ENCODE measurements at regions not wholly inside any gene's neighbourhood (a gene's known extent, or its start where the extent isn't known, plus 50 kb on each side); places are given as distances from the start of the nearest gene placed in this dataset.

DNA sequence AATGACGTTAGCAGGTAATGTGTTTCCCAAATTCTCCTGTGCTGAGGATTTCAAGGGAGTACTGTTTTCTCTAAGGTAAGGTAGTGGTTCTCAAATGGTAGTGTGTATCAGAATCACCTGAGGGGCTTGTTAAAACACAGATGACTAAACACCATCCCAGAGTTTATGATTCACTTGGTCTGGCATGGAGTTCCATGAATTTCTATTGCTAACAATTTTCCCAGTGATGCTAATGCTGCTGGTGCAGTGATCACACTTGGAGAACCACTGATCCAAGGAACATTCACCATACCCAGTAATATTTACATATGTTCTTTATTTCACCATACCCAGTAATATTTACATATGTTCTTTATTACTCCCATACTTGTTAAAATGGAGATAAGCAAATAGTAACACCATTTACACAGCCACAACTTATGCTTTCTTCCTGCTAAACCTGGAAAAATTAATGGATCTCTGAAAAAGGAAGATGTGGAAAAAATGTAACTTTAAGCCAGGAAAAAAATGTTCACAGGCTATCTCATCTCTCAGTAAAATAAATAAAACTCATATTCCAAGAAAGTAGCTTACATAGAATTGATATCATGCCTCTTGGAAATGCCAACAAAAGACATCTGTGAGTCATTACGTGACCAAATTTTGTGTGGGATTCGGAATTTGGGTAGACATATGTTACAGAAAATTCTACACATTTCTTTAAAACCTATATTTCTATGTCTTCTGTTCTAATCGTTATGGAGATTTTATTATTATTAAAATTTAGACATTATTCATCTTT, 129.5 kb downstream of the MMUT start:
- DNase-seq (no peak), ATAC-seq (no peak)
- Mint-ChIP-seq H3K4me3 (no peak overlapping the region), H3K9me3 (peaks cover 15 to 25% of the 10 kb centered on the region in 2 donors), H3K27me3 (ENCODE audit: low read depth in 2 of 2) (no peaks in the 10 kb centered on the region), H3K27ac (no peak overlapping the region), H3K36me3 (peaks cover 7% of the 10 kb centered on the region), H3K4me1 (no peaks in the 10 kb centered on the region)
- Histone ChIP-seq H3K27ac (ENCODE audit: low read length) (no peak overlapping the region), H3K4me3 (ENCODE audit: low read length) (no peak overlapping the region), H3K27me3 (ENCODE audit: control insufficient read depth, insufficient read depth, low read length) (no peaks in the 10 kb centered on the region), H3K9me3 (ENCODE audit: control insufficient read depth, insufficient read depth, low read length) (no peaks in the 10 kb centered on the region), H3K36me3 (ENCODE audit: control insufficient read depth, insufficient read depth, low read length) (no peaks in the 10 kb centered on the region), H3K4me1 (ENCODE audit: control insufficient read depth, insufficient read depth, low read length) (no peaks in the 10 kb centered on the region)
- 83% methylated on average over 1 of the region's 4 CpGs for WGBS (ENCODE audit: insufficient coverage)
- intact Hi-C loops (cut with micrococcal nuclease) = no loop called here
- no peak for TF ChIP-seq CTCF (IDR thresholded peaks at IDR 0.05)

- DNase-seq = no peak
- Histone ChIP-seq H3K9me3 (ENCODE audit: control insufficient read depth, insufficient read depth, low read length) (no peaks in the 10 kb centered on the region), H3K4me3 (ENCODE audit: low read length) (no peak overlapping the region), H3K27ac (ENCODE audit: low read length) (no peak overlapping the region), H3K27me3 (ENCODE audit: control insufficient read depth, insufficient read depth, low read length) (no peaks in the 10 kb centered on the region), H3K36me3 (ENCODE audit: control insufficient read depth, insufficient read depth, low read length) (no peaks in the 10 kb centered on the region), H3K4me1 (ENCODE audit: control insufficient read depth, insufficient read depth, low read length) (no peaks in the 10 kb centered on the region)
- intact Hi-C loops (cut with micrococcal nuclease) = no loop called here
- ATAC-seq = no peak
- 82% methylated on average over 1 of the region's 1 CpG for WGBS (ENCODE audit: insufficient coverage)
- no peak overlapping the region for H3K4me3 Mint-ChIP-seq
- peaks cover 7% of the 10 kb centered on the region for H3K36me3 Mint-ChIP-seq
- no peaks in the 10 kb centered on the region for H3K4me1 Mint-ChIP-seq
- TF ChIP-seq CTCF (IDR thresholded peaks at IDR 0.05) = no peak
- no peak overlapping the region for H3K27ac Mint-ChIP-seq
- no peaks in the 10 kb centered on the region for H3K27me3 Mint-ChIP-seq (ENCODE audit: low read depth in 2 of 2)
- peaks cover 15 to 24% of the 10 kb centered on the region in 2 donors for H3K9me3 Mint-ChIP-seq
Measured at GRCh38 chr6:49332781-49333180, 130.3 kb downstream of the MMUT start.

GRCh38 chr6:49329186-49329585, 133.9 kb downstream of the MMUT start:
- Mint-ChIP-seq H3K4me1 (no peaks in the 10 kb centered on the region), H3K36me3 (no peaks in the 10 kb centered on the region), H3K27me3 (ENCODE audit: low read depth in 2 of 2) (no peaks in the 10 kb centered on the region), H3K27ac (no peak overlapping the region), H3K4me3 (no peak overlapping the region), H3K9me3 (peaks cover 11 to 18% of the 10 kb centered on the region in 2 donors)
- intact Hi-C loops (cut with micrococcal nuclease) = no loop called here
- Histone ChIP-seq H3K27ac (ENCODE audit: low read length) (no peak overlapping the region), H3K36me3 (ENCODE audit: control insufficient read depth, insufficient read depth, low read length) (no peaks in the 10 kb centered on the region), H3K4me3 (ENCODE audit: low read length) (no peak overlapping the region), H3K4me1 (ENCODE audit: control insufficient read depth, insufficient read depth, low read length) (no peaks in the 10 kb centered on the region), H3K27me3 (ENCODE audit: control insufficient read depth, insufficient read depth, low read length) (no peaks in the 10 kb centered on the region), H3K9me3 (ENCODE audit: control insufficient read depth, insufficient read depth, low read length) (no peaks in the 10 kb centered on the region)
- TF ChIP-seq CTCF (IDR thresholded peaks at IDR 0.05) = no peak
- ATAC-seq (no peak), DNase-seq (no peak)
- 97% methylated on average over 2 of the region's 3 CpGs for WGBS (ENCODE audit: insufficient coverage)

Measured in natural killer cell (primary cell).